Neuronal stem cell (in vitro differentiated cells): ENCODE measurements at regions not wholly inside any gene's neighbourhood (a gene's known extent, or its start where the extent isn't known, plus 50 kb on each side); places are given as distances from the start of the nearest gene placed in this dataset.
"Not testable (repeated sequence)": the region's sequence is repeated elsewhere in the genome, so short reads cannot be mapped to it uniquely, and the experiment has no call there.

Experiments used
- DNase-seq: peaks from one replicate; pipeline ENCODE4 v3.0.0-alpha.2; 2013; ENCODE audit warnings: low spot score
- H2AFZ ChIP-seq: one replicate; pipeline ENCODE4 v1.6.1; 2013; ENCODE audit warnings: mild to moderate bottlenecking, low read length, inconsistent platforms
- H2AK5ac ChIP-seq: 2 replicates; pipeline ENCODE4 v1.6.1; 2013; ENCODE audit warnings: low read depth, mild to moderate bottlenecking, inconsistent platforms, low read length, moderate library complexity, mixed read lengths
- H2BK120ac ChIP-seq: 2 replicates; pipeline ENCODE4 v1.6.1; 2013; ENCODE audit warnings: low read depth, mild to moderate bottlenecking, inconsistent platforms, low read length, moderate library complexity, mixed read lengths
- H2BK12ac ChIP-seq: one replicate; pipeline ENCODE4 v1.6.1; 2013; ENCODE audit warnings: low read length, inconsistent platforms
- H2BK15ac ChIP-seq: 2 replicates; pipeline ENCODE4 v1.6.1; 2013; ENCODE audit warnings: mild to moderate bottlenecking, low read length, inconsistent platforms, mixed read lengths
- H2BK5ac ChIP-seq: one replicate; pipeline ENCODE4 v1.6.1; 2013; ENCODE audit warnings: inconsistent platforms, mild to moderate bottlenecking, low read length, moderate library complexity
- H3K14ac ChIP-seq: one replicate; pipeline ENCODE4 v1.6.1; 2013; ENCODE audit warnings: low read length, inconsistent platforms
- H3K18ac ChIP-seq: 2 replicates; pipeline ENCODE4 v1.6.1; 2013; ENCODE audit warnings: low read length, inconsistent platforms
- H3K23ac ChIP-seq: 2 replicates; pipeline ENCODE4 v1.6.1; 2013; ENCODE audit warnings: low read depth, mild to moderate bottlenecking, mixed read lengths, low read length, inconsistent platforms; ENCODE audit not compliant: poor library complexity
- H3K27ac ChIP-seq: replicated peaks from 3 replicates; pipeline ENCODE4 v1.5.1; 2013; ENCODE audit warnings: low read length, inconsistent platforms
- H3K27me3 ChIP-seq, 3 experiments: 2 replicates each; pipeline ENCODE4 v1.6.1; 2013; ENCODE audit warnings: low read length in 3 of 3, mild to moderate bottlenecking in 2 of 3, inconsistent platforms in 1 of 3, low read depth in 1 of 3, mixed read lengths in 1 of 3, moderate library complexity in 1 of 3; ENCODE audit not compliant: control insufficient read depth in 3 of 3, insufficient read depth in 3 of 3
- H3K36me3 ChIP-seq, 2 donors: replicated peaks in 1 of 2; 2 replicates each; pipeline ENCODE4 v1.6.1; 2013; ENCODE audit warnings: low read length in 2 of 2; ENCODE audit not compliant: control insufficient read depth in 2 of 2, insufficient read depth in 2 of 2
- H3K4ac ChIP-seq: 2 replicates; pipeline ENCODE4 v1.6.1; 2013; ENCODE audit warnings: inconsistent platforms, mild to moderate bottlenecking, low read length, moderate library complexity
- H3K4me1 ChIP-seq, 2 donors: 1 replicate in 1 of 2; 2 replicates in 1 of 2; pipeline ENCODE4 v1.6.1; 2013; ENCODE audit warnings: low read length in 2 of 2, low read depth in 1 of 2; ENCODE audit not compliant: control insufficient read depth in 2 of 2, insufficient read depth in 1 of 2
- H3K4me2 ChIP-seq: one replicate; pipeline ENCODE4 v1.6.1; 2013; ENCODE audit warnings: mild to moderate bottlenecking, low read length, inconsistent platforms; ENCODE audit not compliant: insufficient read depth, poor library complexity, severe bottlenecking
- H3K4me3 ChIP-seq, 2 donors: 2 replicates each; pipeline ENCODE4 v1.5.1; 2013; ENCODE audit warnings: low read length in 2 of 2, mild to moderate bottlenecking in 2 of 2, inconsistent platforms in 1 of 2, moderate library complexity in 1 of 2
- H3K79me1 ChIP-seq: one replicate; pipeline ENCODE4 v1.6.1; 2013; ENCODE audit warnings: low read depth, mild to moderate bottlenecking, inconsistent platforms, low read length, moderate library complexity
- H3K9ac ChIP-seq: one replicate; pipeline ENCODE4 v1.6.1; 2013; ENCODE audit warnings: mild to moderate bottlenecking, low read depth, low read length, inconsistent platforms; ENCODE audit not compliant: poor library complexity
- H3K9me3 ChIP-seq, 2 donors: replicated peaks in 1 of 2; 2 replicates each; pipeline versions ENCODE3 to v1.6.1; 2013; ENCODE audit warnings: low read length in 2 of 2, mild to moderate bottlenecking in 2 of 2, inconsistent platforms in 1 of 2, low read depth in 1 of 2, mixed read lengths in 1 of 2, moderate library complexity in 1 of 2; ENCODE audit not compliant: control insufficient read depth in 2 of 2, insufficient read depth in 1 of 2
- H4K8ac ChIP-seq: one replicate; pipeline ENCODE4 v1.6.1; 2013; ENCODE audit warnings: low read depth, mild to moderate bottlenecking, inconsistent platforms, low read length, moderate library complexity
- H4K91ac ChIP-seq: one replicate; pipeline ENCODE4 v1.6.1; 2013; ENCODE audit warnings: low read length, low read depth, mild to moderate bottlenecking, inconsistent platforms; ENCODE audit not compliant: poor library complexity
- WGBS, 2 donors: extraction: QIAGEN DNeasy Blood & Tissue Kit; methylation state at CpG; one replicate each; pipeline ENCODE4 v1.1.7; 2013; ENCODE audit warnings: missing lambda C conversion rate in 2 of 2, mixed read lengths in 1 of 2; ENCODE audit not compliant: insufficient read length in 2 of 2, insufficient replicate concordance in 1 of 2; ENCODE audit errors: extremely low coverage in 2 of 2; 5-methylcytosine and 5-hydroxymethylcytosine counted together

DNA sequence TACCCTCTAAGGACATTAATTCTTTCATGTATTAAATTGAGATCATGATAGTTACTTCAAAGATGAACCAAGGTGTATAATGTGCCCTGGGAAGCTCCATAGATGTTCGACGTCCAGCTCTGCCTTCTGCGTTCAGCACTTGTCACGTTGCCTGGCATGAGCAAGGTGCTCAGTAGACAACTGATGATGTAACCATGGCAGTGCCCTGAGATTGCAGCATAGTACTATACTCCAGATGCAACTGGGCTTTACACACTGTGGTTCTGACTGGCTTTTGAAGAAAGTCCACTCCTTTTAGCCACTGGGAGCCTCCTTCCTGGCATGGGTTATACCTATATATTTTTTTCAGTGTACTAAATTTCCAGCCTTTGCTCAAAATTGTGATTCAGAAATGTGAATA, 355.8 kb upstream of the SORCS1 start:
- Histone ChIP-seq H3K36me3 (no peaks in the 10 kb centered on the region), H4K91ac (no peak overlapping the region), H3K4me3 (no peak overlapping the region), H3K27me3 (no peaks in the 10 kb centered on the region), H3K23ac (no peak overlapping the region), H2BK15ac (no peak overlapping the region), H4K8ac (no peak overlapping the region), H3K79me1 (no peaks in the 10 kb centered on the region), H2AFZ (no peak overlapping the region), H2BK120ac (no peak overlapping the region), H3K4ac (no peak overlapping the region), H3K14ac (no peak overlapping the region), H3K18ac (no peak overlapping the region), H2AK5ac (no peak overlapping the region), H3K4me1 (no peaks in the 10 kb centered on the region), H3K9me3 (no peaks in the 10 kb centered on the region), H3K4me2 (no peak overlapping the region), H2BK5ac (no peak overlapping the region), H2BK12ac (no peak overlapping the region), H3K9ac (no peak overlapping the region), H3K27ac (no peak overlapping the region)
- no CpG with 5 or more reads among the region's 4 CpGs for WGBS, 2 donors
- no peak for DNase-seq

DNA sequence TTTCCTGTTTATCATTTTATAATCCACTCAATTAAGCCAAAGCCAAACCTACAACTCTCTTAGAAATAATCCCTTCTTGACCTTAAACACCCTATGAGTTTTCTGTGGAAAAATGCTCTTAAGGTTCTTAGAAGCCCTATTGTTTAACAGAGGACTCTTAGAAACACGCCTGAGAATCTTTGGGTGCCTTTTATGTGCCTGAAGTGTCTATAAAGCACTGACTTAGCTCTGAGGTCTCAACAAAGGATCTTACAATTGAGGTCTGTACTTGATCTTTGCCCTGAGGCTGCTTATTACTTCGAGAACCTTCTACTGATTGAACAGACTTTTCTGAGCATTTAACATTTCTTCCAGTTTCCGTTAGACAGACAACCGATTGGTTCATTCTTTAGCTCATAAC, 353.3 kb upstream of the SORCS1 start:
- H3K18ac ChIP-seq, result no peak overlapping the region
- no peak overlapping the region for H2BK5ac ChIP-seq
- no peak overlapping the region for H3K9ac ChIP-seq
- no peak overlapping the region for H4K8ac ChIP-seq
- H3K23ac ChIP-seq, result no peak overlapping the region
- no peaks in the 10 kb centered on the region for H3K36me3 ChIP-seq
- no peak overlapping the region for H3K4me2 ChIP-seq
- DNase-seq, result no peak
- no peak overlapping the region for H2BK15ac ChIP-seq
- H2AK5ac ChIP-seq, result no peak overlapping the region
- no peak overlapping the region for H3K4me3 ChIP-seq
- H3K79me1 ChIP-seq, result no peaks in the 10 kb centered on the region
- H3K4me1 ChIP-seq, result no peaks in the 10 kb centered on the region
- no peak overlapping the region for H3K4ac ChIP-seq
- no CpG with 5 or more reads among the region's 4 CpGs for WGBS, 2 donors
- no peaks in the 10 kb centered on the region for H3K27me3 ChIP-seq
- H3K9me3 ChIP-seq, result no peaks in the 10 kb centered on the region
- no peak overlapping the region for H4K91ac ChIP-seq
- no peak overlapping the region for H2AFZ ChIP-seq
- H3K14ac ChIP-seq, result no peak overlapping the region
- H2BK120ac ChIP-seq, result no peak overlapping the region
- H2BK12ac ChIP-seq, result no peak overlapping the region
- H3K27ac ChIP-seq, result no peak overlapping the region

GRCh38 chr10:107516349-107516748, 351.8 kb upstream of the SORCS1 start:
- Histone ChIP-seq H2AFZ (no peak overlapping the region), H3K27me3 (no peaks in the 10 kb centered on the region), H3K9ac (no peak overlapping the region), H4K8ac (no peak overlapping the region), H3K79me1 (no peaks in the 10 kb centered on the region), H3K27ac (no peak overlapping the region), H3K23ac (no peak overlapping the region), H3K4ac (no peak overlapping the region), H3K18ac (no peak overlapping the region), H3K14ac (no peak overlapping the region), H3K4me2 (no peak overlapping the region), H2AK5ac (no peak overlapping the region), H2BK12ac (no peak overlapping the region), H3K4me3 (no peak overlapping the region), H2BK120ac (no peak overlapping the region), H2BK15ac (no peak overlapping the region), H3K9me3 (no peaks in the 10 kb centered on the region), H3K4me1 (no peaks in the 10 kb centered on the region), H3K36me3 (no peaks in the 10 kb centered on the region), H2BK5ac (no peak overlapping the region), H4K91ac (no peak overlapping the region)
- DNase-seq, result no peak
- WGBS, 2 donors, result no CpG with 5 or more reads among the region's 4 CpGs

DNA sequence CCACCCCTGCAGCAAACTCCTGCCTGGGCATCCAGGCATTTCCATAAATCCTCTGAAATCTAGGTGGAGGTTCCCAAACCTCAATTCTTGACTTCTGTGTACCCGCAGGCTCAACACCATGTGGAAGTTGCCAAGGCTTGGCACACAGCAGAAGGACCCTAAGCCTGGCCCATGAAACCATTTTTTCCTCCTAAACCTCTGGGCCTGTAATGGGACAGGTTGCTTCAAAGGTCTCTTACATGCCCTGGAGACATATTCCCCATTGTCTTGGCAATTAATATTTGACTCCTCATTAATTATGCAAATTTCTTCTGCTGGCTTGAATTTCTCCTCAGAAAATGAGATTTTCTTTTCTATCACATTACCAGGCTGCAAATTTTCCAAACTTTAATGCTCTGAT, 339.5 kb upstream of the SORCS1 start:
- H3K18ac ChIP-seq, result not testable (repeated sequence)
- no CpG with 5 or more reads among the region's 1 CpG for WGBS, 2 donors

More for the DNA sequence above, 339.5 kb upstream of the SORCS1 start:
- not testable (repeated sequence) for H4K8ac ChIP-seq, H3K23ac ChIP-seq, H2BK120ac ChIP-seq, H3K9ac ChIP-seq, H2BK5ac ChIP-seq, DNase-seq, H3K79me1 ChIP-seq, H3K4ac ChIP-seq, H2AFZ ChIP-seq, H3K36me3 ChIP-seq, H3K27me3 ChIP-seq, H3K4me3 ChIP-seq, H2BK15ac ChIP-seq, H3K4me1 ChIP-seq, H4K91ac ChIP-seq, H3K27ac ChIP-seq, H3K9me3 ChIP-seq, H3K14ac ChIP-seq, H2BK12ac ChIP-seq, H3K4me2 ChIP-seq, H2AK5ac ChIP-seq
